ENCODE measurements at regions not wholly inside any gene's neighbourhood (a gene's known extent, or its start where the extent isn't known, plus 50 kb on each side); places are given as distances from the start of the nearest gene placed in this dataset.

DNA sequence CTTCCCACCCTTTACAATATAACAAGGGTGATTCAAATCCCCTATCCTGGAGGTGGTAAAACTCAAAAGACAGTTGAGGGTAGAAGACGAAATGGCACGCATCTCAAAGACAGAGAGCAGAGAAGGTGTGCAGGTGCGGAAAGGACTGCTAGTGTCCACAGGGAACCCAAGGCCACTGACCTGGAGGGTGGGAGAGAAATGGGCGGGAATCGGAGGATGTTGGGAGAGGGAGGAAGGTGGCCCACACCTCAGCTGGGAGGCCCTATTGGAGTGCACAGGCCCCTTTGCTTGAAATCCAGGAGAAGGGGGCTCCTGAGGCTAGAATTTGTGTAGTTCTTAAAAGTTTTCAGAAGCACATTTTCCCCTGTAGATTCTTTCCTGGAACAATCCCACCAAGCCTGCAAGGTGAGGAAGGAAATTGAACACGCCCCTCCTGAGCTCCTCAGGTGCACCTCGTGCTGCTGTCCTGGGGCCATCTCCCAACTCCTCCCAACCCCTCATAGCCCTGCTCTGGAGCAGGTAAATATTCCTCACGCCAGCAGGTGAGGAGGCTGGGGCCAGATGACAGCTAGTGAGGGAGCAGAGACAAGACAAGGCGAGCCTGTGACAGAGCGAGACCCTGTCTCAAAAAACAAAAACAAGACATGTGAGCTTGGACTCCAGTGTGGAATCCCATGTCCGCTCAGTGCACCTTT is 99.3 kb downstream of the MCFD2 start:
- no peaks in the 10 kb centered on the region for H3K36me3 Mint-ChIP-seq (ENCODE audit: low read depth)
- H3K27ac Mint-ChIP-seq, result no peak overlapping the region
- CTCF ChIA-PET, result interaction anchor here (0.6 kb wide), 1 partner anchor 164 kb away, joined by 3 read pairs; no protein-coding TSS in a partner anchor
- DNase-seq, result no peak
- POLR2A ChIA-PET, result no interaction called here
- no peaks in the 10 kb centered on the region for H3K4me1 Mint-ChIP-seq
- TF ChIP-seq, protein P1, sequence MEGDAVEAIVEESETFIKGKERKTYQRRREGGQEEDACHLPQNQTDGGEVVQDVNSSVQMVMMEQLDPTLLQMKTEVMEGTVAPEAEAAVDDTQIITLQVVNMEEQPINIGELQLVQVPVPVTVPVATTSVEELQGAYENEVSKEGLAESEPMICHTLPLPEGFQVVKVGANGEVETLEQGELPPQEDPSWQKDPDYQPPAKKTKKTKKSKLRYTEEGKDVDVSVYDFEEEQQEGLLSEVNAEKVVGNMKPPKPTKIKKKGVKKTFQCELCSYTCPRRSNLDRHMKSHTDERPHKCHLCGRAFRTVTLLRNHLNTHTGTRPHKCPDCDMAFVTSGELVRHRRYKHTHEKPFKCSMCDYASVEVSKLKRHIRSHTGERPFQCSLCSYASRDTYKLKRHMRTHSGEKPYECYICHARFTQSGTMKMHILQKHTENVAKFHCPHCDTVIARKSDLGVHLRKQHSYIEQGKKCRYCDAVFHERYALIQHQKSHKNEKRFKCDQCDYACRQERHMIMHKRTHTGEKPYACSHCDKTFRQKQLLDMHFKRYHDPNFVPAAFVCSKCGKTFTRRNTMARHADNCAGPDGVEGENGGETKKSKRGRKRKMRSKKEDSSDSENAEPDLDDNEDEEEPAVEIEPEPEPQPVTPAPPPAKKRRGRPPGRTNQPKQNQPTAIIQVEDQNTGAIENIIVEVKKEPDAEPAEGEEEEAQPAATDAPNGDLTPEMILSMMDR (IDR thresholded peaks at IDR 0.05), result no peak
- peaks cover 21% of the 10 kb centered on the region for H3K27me3 Mint-ChIP-seq
- H3K4me3 Mint-ChIP-seq, result no peak overlapping the region
- no peaks in the 10 kb centered on the region for H3K9me3 Mint-ChIP-seq
- no peak for ATAC-seq (ENCODE audit: low read depth)
- intact Hi-C loops (cut with micrococcal nuclease), result no loop called here

- ATAC-seq (ENCODE audit: low read depth) (no peak), DNase-seq (no peak)
- Mint-ChIP-seq H3K4me1 (no peaks in the 10 kb centered on the region), H3K36me3 (ENCODE audit: low read depth) (no peaks in the 10 kb centered on the region), H3K27me3 (peaks cover 19% of the 10 kb centered on the region), H3K27ac (no peak overlapping the region), H3K9me3 (no peaks in the 10 kb centered on the region), H3K4me3 (no peak overlapping the region)
- TF ChIP-seq, protein P1 (IDR thresholded peaks at IDR 0.05), result no peak
- intact Hi-C loops (cut with micrococcal nuclease), result no loop called here
- CTCF ChIA-PET, result no interaction called here
- POLR2A ChIA-PET, result no interaction called here
Observed at GRCh38 chr2:46815121-46815802, 100.3 kb downstream of the MCFD2 start.

- DNase-seq (no peak), ATAC-seq (ENCODE audit: low read depth) (no peak)
- H3K36me3 Mint-ChIP-seq (ENCODE audit: low read depth), result no peaks in the 10 kb centered on the region
- TF ChIP-seq, protein P1 (IDR thresholded peaks at IDR 0.05), result no peak
- no peak overlapping the region for H3K4me3 Mint-ChIP-seq
- H3K9me3 Mint-ChIP-seq, result peaks cover 4% of the 10 kb centered on the region
- intact Hi-C loops (cut with micrococcal nuclease), result no loop called here
- ChIA-PET POLR2A (interaction anchor here (0.5 kb wide), 1 partner anchor 304 kb away, joined by 4 read pairs; no protein-coding TSS in a partner anchor), CTCF (no interaction called here)
- H3K27ac Mint-ChIP-seq, result no peak overlapping the region
- H3K27me3 Mint-ChIP-seq, result peaks cover 19% of the 10 kb centered on the region
- no peaks in the 10 kb centered on the region for H3K4me1 Mint-ChIP-seq
Observed at GRCh38 chr2:46814160-46814961, 101.2 kb downstream of the MCFD2 start.

DNA sequence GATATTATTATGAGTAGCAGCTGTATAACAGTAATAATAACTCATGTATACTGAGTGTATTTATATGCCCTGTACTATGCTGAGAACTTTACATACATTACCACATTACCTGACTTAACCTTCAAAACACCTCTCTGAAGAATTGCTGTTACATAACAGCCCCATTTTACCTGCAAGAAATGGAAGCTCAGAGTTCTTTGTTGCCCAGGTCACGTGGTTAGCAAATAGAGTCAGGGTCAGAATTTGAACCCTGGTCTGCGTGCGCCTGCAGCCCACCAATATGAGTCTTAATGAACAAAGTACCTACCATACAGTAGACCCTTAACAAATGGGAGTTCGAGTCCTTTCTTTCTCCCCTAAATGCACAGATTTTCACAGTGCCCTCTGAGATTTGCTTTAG is 101.9 kb downstream of the MCFD2 start:
- Mint-ChIP-seq H3K4me3 (no peak overlapping the region), H3K36me3 (ENCODE audit: low read depth) (no peaks in the 10 kb centered on the region), H3K4me1 (no peaks in the 10 kb centered on the region), H3K27me3 (peaks cover 19% of the 10 kb centered on the region), H3K27ac (no peak overlapping the region), H3K9me3 (peaks cover 11% of the 10 kb centered on the region)
- POLR2A ChIA-PET, result interaction anchor here (0.5 kb wide), 1 partner anchor 303 kb away, joined by 4 read pairs; no protein-coding TSS in a partner anchor
- DNase-seq (no peak), ATAC-seq (ENCODE audit: low read depth) (no peak)
- CTCF ChIA-PET, result no interaction called here
- intact Hi-C loops (cut with micrococcal nuclease), result no loop called here
- TF ChIP-seq, protein P1 (IDR thresholded peaks at IDR 0.05), result no peak

DNA sequence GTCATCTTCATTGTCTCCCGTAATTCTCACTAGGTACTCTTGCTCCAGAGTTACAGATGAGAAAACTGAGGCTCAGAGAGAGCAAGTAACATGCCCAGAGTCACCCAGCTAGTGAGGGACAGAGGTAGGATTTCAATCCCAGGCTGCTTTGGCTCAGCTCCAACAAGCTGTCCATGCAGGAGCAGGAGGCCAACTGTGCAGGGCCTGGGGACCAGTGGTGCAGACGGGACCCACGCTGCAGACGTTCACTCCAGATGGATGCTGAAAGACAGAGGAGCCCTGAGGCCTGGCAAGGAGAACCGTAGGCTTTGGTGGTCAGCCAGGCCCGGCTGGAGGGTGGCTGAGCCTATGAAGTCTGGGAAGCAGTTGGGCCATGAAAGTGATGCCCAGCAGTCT is 102.6 kb downstream of the MCFD2 start:
- peaks cover 19% of the 10 kb centered on the region for H3K27me3 Mint-ChIP-seq
- TF ChIP-seq, protein P1 (IDR thresholded peaks at IDR 0.05), result no peak
- POLR2A ChIA-PET, result no interaction called here
- no peak overlapping the region for H3K27ac Mint-ChIP-seq
- DNase-seq (no peak), ATAC-seq (ENCODE audit: low read depth) (no peak)
- H3K9me3 Mint-ChIP-seq, result peaks cover 13% of the 10 kb centered on the region
- no peaks in the 10 kb centered on the region for H3K4me1 Mint-ChIP-seq
- intact Hi-C loops (cut with micrococcal nuclease), result no loop called here
- CTCF ChIA-PET, result no interaction called here
- no peak overlapping the region for H3K4me3 Mint-ChIP-seq
- no peaks in the 10 kb centered on the region for H3K36me3 Mint-ChIP-seq (ENCODE audit: low read depth)
